ENCODE measurements at regions not wholly inside any gene's neighbourhood (a gene's known extent, or its start where the extent isn't known, plus 50 kb on each side); places are given as distances from the start of the nearest gene placed in this dataset.
"Not testable (repeated sequence)": the region's sequence is repeated elsewhere in the genome, so short reads cannot be mapped to it uniquely, and the experiment has no call there.

GRCh38 chr3:139113993-139114375 lies 69.3 kb upstream of the PRR23C start:
- DNase-seq (ENCODE audit: low read depth in 2 of 2), result no peak

DNA sequence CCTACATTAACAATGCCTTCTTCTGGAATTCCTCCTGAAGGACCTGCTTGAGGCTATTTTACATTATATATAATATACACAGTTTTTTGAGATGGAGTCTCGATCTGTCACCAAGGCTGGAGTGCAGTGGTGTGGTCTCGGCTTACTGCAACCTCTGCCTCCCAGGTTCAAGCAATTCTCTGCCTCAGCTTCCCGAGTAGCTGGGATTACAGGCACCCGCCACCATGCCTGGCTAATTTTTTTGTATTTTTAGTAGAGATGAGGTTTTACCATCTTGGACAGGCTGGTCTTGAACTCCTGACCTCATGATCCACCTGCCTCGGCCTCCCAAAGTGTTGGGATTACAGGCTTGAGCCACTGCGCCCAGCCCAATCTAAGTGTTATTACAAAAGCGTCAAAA lies 71.9 kb upstream of the PRR23C start:
- not testable (repeated sequence) for DNase-seq (ENCODE audit: low read depth in 2 of 2)

GRCh38 chr3:139117136-139117675 lies 72.5 kb upstream of the PRR23C start:
- no peak for DNase-seq (ENCODE audit: low read depth in 2 of 2)

DNA sequence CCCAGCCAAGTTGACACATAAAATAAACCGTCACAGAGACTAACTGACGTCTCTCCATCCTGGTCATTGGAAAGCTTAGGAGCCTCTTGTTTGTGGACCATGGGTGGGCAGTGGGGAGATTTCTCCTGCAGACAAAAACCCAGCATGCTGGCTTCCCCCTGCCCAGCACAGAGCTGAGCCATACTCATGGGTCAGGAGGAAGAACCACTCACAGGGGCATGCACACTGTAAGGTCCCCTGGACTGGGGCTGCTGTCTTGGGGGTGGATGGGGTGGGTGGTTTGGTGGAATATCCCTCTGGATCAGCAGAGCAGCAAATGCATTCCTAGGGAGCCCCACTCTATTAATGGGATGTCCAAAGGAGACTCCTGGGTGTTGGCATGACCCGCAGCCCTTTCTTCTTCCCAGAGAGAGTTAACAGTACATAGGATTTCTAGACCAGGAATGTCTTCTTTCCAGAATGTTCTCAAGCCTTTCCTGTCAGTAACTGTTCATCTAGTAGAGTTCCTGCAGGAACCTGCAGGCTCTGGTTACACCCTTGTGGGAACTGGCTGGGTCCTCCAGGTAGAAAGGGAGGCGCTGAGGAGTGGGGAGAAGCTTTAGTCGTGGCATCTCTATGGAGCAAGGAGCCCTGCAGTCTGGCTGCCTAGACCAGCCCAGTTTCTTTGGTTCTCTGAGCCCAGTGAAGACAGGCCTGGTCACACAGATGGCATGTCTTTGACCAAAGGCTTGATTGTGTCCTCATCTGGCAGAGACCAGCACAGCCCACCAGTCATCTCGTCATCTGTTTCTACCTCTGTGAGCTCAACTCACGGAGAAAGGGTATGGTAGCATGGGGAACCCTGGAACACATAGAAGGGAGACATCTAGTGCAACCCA lies 73.4 kb upstream of the PRR23C start:
- DNase-seq (ENCODE audit: low read depth in 2 of 2), result no peak

DNA sequence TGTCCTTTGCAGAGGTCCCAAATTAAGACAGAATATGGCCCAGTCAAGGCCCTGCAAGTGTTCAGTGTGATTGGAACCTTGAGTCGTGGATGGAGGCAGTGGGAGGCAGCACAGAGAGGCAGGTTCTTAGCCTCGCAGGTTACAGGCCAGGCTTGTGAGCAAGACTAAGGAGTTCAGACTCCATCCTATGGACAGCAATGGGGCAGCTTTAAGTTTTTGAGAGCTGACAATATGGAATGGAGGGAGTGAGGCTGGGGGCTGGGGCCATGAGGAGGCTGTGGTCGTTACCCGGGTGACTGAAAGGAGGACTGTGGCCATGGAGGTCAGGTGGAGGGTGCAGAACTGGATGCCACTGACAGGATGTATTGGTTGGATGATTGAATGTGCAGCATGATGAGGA lies 74.1 kb upstream of the PRR23C start:
- no peak for DNase-seq (ENCODE audit: low read depth in 2 of 2)

DNA sequence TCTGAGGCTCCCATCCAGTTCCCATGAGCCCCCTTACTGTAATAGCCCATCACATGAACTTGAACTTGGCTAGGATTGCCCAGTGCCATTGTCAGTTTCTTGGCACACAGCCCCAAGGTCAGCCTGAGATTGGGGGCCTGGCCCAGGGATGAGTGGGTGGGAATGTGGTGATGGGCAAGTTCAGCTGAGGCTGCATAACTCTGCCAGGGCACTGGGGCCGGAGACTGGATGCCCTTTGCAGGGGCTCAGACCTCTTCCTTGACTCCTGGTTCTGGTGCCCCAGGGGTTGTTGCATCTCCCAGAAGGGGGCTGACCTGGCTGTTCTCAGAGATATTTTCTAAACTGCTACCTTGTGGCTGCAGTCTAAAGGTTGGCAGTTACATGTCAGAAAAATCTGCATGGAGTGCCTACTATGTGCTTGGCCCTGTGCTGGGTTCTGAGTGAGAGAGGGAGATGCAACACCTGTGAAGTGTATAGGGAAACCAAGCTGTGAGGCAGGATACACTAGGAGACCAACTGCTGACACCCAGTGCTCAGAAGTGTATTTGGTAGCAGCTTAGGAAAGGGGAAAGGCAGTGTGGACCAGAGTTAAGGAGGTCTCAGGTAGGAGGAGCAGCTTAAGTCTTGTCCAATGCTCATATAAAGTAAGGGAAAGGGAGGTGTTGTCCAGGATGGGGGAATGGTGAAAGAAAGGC lies 74.8 kb upstream of the PRR23C start:
- no peak for DNase-seq (ENCODE audit: low read depth in 2 of 2)

DNA sequence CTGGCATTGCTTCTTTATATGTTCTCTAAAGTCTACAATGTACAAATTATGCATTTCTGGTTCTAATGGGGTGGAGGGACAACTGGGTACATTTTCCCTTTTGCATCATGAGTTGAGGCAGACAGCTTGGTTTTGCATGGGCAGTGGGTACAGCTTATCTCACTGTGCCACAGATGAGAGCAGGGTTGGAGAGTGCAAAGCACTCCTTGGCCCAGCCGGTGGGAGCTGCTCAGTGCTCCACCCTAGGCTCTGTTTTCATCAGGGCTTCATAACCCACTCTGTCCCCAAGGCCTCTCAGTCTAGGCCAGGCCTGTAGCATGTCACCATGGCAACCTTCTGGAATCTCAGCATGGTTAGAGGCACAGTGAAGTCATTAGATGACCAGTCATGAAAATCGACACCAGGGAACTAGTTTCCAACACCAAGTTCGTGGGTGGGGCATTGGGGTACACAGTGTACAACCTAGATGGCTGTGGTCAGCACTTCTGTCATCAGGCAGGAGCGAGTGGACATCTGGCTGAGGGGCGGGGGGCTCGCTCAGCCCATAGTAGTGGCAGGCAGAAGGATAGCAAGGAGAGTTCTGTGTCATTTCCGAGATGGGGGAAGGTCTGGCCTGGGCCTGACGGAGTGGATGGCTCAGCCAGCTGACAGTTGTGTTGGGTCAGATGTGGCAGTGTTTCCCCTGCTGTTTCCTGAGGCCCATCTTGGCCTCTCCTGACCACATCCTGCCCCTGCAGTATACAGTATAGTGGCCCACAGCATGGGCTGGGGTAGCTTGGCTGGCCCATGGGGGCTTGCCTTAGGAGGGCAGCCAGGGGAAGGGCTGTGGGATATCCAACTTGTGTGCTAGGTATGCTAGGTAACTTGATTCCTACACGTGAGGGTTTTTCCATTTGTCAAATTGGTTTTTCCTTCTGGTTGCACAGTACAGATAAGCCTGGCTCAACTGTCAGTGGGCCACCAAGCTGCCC lies 75.7 kb upstream of the PRR23C start:
- DNase-seq (ENCODE audit: low read depth in 2 of 2), result no peak

- DNase-seq (ENCODE audit: low read depth in 2 of 2), result no peak
Observed at GRCh38 chr3:139121513-139122220, 77.0 kb upstream of the PRR23C start.

- no peak for DNase-seq (ENCODE audit: low read depth in 2 of 2)
Observed at GRCh38 chr3:139122221-139122581, 77.5 kb upstream of the PRR23C start.

GRCh38 chr3:139122612-139123011 lies 77.9 kb upstream of the PRR23C start:
- DNase-seq (ENCODE audit: low read depth in 2 of 2), result no peak

DNA sequence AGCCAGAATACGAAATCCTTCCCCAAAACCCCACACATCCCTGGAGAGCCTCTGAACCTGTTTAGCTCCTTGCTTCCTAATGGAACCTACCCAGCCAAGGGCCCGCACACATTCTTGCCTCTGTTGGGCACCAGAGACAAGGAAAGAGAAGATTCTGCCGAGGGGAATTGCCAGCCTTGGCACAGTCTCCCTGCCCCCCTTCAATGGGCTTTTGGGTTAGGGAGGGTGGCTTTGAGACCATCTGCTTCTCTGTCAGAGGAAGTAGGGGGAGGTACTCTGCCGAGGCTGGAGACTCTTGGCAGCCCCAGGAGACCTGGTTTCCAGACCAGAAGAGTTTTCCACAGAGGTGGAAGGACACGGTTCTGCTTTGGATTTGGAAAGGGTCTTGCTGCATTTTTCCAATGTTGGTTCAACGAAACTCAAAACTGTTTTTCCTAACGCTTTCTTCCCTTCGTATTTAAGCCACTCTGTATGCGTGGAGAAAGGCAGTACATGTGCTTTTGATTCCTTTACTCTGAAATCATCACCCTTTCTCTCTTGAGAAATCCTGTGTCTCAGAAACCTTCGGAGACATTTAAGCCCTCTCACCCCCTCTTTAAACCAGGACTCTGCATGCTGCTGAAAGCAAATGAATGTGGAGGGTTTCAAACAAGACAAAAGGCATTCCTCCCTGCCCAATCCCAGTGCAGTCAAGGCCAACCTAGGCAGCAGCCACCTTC lies 78.8 kb upstream of the PRR23C start:
- no peak for DNase-seq (ENCODE audit: low read depth in 2 of 2)

DNA sequence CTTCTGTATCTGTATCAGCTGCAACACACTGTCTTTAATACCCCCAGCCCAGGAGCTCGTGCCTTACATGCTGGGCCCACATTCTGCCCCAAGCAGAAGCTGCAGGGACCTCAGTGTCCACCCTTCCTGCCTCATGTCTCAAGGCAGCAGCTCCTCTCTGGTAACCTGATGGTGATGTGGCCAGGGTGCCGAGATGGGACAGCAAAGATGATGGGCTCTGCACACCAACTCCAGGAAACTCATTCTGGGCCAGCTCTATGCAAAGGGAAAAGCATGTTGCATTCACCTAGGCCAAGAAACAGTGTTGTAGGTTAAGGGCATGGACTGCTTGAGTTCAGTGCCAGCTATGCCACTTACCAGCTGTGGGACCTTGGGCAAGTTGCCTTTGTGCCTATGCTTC lies 79.5 kb upstream of the PRR23C start:
- DNase-seq (ENCODE audit: low read depth in 2 of 2), result no peak

DNA sequence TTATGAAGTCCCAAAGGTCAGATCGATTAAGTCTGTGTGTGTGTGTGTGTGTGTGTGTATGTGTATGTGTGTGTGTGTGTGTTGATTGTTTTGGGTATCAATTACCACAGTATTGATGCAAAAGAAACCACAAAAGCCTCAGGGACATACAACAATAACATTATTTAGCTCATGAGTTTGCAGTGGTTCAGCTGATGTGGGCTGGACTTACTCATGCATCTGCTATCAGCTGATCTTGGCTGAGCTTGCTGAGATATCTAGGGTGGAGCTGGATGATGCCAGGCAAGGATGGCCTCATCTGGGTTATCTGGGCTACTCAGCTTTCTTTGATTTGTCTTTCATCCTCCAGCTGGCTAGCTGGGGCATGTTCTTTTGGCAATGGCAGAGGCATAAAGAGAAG lies 82.4 kb upstream of the PRR23C start:
- DNase-seq (ENCODE audit: low read depth in 2 of 2), result no peak

DNA sequence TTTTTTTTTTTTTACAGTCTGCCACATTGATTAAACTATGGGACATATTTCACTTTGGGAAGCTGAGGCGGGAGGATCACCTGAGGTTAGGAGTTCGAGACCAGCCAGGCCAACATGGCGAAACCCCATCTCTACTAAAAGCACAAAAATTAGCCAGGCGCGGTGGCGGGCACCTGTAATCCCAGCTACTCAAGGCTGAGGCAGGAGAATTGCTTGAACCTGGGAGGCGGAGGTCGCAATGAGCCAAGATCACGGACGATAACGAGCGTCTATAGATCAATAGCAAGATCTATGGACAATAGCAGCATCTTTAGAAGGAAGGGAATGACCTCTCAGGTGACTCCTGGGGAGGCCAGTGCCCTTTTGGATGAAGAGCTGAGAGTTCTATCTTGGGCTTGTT lies 82.9 kb upstream of the PRR23C start:
- not testable (repeated sequence) for DNase-seq (ENCODE audit: low read depth in 2 of 2)

DNA sequence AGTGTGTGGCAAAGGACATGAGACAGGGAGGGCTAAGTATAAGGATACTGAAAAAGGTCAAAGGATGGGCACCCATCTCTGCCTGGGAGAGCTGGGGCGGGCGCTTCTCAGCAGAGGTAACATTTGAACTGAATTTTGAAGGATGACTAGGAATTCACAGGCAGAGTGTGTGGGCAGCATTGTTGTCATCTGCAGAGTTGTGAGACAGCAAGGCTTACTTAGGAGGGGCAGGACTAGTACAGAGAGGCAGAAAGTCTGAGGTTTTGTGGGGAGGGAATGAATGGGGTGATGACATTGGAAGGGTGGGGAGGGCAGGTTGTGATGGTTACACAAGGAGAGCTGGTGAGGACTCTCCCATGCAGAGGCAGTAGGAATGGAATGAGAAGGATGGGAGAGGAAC lies 84.1 kb upstream of the PRR23C start:
- no peak for DNase-seq (ENCODE audit: low read depth in 2 of 2)

DNA sequence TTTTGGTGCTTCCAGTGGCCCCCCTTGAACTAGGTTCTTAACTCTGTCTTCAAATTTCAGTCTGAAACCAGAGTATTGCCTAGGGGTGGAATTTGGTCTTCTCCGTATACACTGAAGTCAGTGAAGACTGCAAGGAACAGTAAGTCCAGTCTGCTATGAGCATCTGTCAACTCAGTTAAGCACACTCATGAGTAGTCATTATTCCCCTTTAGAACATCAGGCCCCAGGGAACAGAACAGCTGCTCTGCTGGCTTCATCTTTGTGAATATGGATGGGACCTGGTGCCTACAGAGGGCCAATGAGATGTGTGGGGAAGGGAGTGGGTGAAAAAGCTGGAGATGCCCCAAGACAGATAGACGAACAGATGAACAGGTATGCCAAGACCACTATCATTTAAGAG lies 85.2 kb upstream of the PRR23C start:
- DNase-seq (ENCODE audit: low read depth in 2 of 2), result no peak

DNA sequence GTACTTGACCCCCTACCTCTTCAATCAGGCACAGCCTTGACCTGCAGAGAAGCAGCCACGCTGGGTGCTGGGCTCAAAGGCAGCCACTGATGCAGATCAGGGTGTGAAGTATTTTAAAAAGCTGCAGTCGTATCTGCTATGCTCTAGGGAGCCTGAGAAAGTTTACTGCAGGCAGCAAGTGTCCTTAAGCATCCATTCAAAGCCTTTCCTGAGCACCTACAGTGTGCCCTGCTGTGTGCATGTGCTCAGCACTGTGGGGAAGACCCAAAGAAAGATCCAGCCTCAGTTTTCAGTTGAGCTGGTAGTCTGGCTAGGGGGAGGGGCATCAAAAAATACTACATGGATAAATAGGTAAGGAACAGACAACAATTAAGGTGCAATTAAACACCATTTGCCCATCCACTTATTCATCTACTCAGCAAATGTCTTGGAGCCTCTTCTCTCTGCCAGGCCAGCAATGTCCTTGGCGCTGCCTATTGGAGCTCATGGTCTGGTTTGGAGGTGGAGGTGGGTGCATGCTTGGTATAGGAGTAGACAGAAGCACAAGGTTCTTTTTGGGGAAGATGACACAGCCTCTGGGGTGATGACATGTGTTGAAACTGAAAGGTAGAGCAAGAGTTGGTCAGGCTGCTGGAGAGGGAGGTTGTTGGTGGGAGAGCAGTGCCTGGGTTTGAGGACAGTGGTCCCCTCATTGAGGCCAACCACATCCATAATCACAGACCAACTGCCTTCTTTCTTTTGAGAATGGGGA lies 85.9 kb upstream of the PRR23C start:
- no peak for DNase-seq (ENCODE audit: low read depth in 2 of 2)

- no peak for DNase-seq (ENCODE audit: low read depth in 2 of 2)
Observed at GRCh38 chr3:139131951-139132350, 87.3 kb upstream of the PRR23C start.

GRCh38 chr3:139132976-139133375 lies 88.3 kb upstream of the PRR23C start:
- DNase-seq (ENCODE audit: low read depth in 2 of 2), result no peak
